Smooth muscle cell (in vitro differentiated cells): ENCODE measurements at regions not wholly inside any gene's neighbourhood (a gene's known extent, or its start where the extent isn't known, plus 50 kb on each side); places are given as distances from the start of the nearest gene placed in this dataset.

Experiments
- DNase-seq: peaks from one replicate; lab custom pipeline; 2025; ENCODE audit not compliant: unreplicated experiment; lab: John Stamatoyannopoulos, UW
- H2AFZ ChIP-seq: fragments of 200-600 bp; sonication (generic); 2 replicates; pipeline ENCODE4 v1.6.0; 2016; ENCODE audit warnings: antibody characterized with exemption, low read depth, mild to moderate bottlenecking
- H3F3A ChIP-seq: fragments of 200-600 bp; sonication (generic); 2 replicates; pipeline ENCODE4 v1.6.0; 2017; ENCODE audit warnings: antibody characterized with exemption, low read depth
- H3K27ac ChIP-seq: fragments of 200-600 bp; sonication (generic); 2 replicates; pipeline ENCODE4 v1.5.1; 2016; ENCODE audit warnings: low read depth, mild to moderate bottlenecking
- H3K27me3 ChIP-seq: fragments of 200-600 bp; sonication (generic); 2 replicates; pipeline ENCODE4 v1.6.1; 2016; ENCODE audit warnings: low read depth, mild to moderate bottlenecking
- H3K36me3 ChIP-seq: fragments of 200-600 bp; sonication (generic); 2 replicates; pipeline ENCODE4 v1.5.1; 2016; ENCODE audit warnings: low read depth
- H3K4me1 ChIP-seq: fragments of 200-600 bp; sonication (generic); 2 replicates; pipeline ENCODE4 v1.5.1; 2016; ENCODE audit warnings: low read depth
- H3K4me2 ChIP-seq: fragments of 200-600 bp; sonication (generic); 2 replicates; pipeline ENCODE4 v1.6.0; 2016; ENCODE audit warnings: mild to moderate bottlenecking
- H3K4me3 ChIP-seq: fragments of 200-600 bp; sonication (generic); 2 replicates; pipeline ENCODE4 v1.5.1; 2016; ENCODE audit warnings: mild to moderate bottlenecking
- H3K79me2 ChIP-seq: fragments of 200-600 bp; sonication (generic); 2 replicates; pipeline ENCODE4 v1.6.0; 2016; ENCODE audit warnings: low read depth, mild to moderate bottlenecking
- H3K9ac ChIP-seq: fragments of 200-600 bp; sonication (generic); 2 replicates; pipeline ENCODE4 v1.6.0; 2016; ENCODE audit warnings: low read depth
- H3K9me3 ChIP-seq: fragments of 200-600 bp; sonication (generic); replicated peaks from 2 replicates; pipeline ENCODE4 v1.5.1; 2016; ENCODE audit warnings: low read depth
- H4K20me1 ChIP-seq: fragments of 200-600 bp; sonication (generic); 2 replicates; pipeline ENCODE4 v1.6.0; 2016; ENCODE audit warnings: low read depth
- CTCF ChIP-seq: fragments of 200-600 bp; sonication (generic); IDR thresholded peaks from 2 replicates; pipeline ENCODE4 v1.5.1; 2017; ENCODE audit warnings: borderline replicate concordance, mild to moderate bottlenecking, antibody characterized with exemption; ENCODE audit not compliant: insufficient read depth, poor library complexity, severe bottlenecking
- WGBS: methylation state at CpG from one replicate; pipeline ENCODE4 v1.1.7; 2016; ENCODE audit warnings: low lambda C conversion rate; 5-methylcytosine and 5-hydroxymethylcytosine counted together

GRCh38 chr6:113493991-113494390 is 363.2 kb upstream of the MARCKS start:
- Histone ChIP-seq H3K4me3 (no peak overlapping the region), H3K9ac (no peak overlapping the region), H3K27me3 (no peaks in the 10 kb centered on the region), H3K79me2 (no peaks in the 10 kb centered on the region), H3K9me3 (no peaks in the 10 kb centered on the region), H2AFZ (no peak overlapping the region), H3F3A (no peaks in the 10 kb centered on the region), H3K4me2 (no peak overlapping the region), H3K4me1 (no peaks in the 10 kb centered on the region), H4K20me1 (no peaks in the 10 kb centered on the region), H3K27ac (peak overlapping the region; percentile 69), H3K36me3 (no peaks in the 10 kb centered on the region)
- 86% methylated on average over 2 of the region's 2 CpGs for WGBS
- no peak for DNase-seq
- no peak for TF ChIP-seq CTCF

- no peaks in the 10 kb centered on the region for H3K4me1 ChIP-seq
- H3K79me2 ChIP-seq, result no peaks in the 10 kb centered on the region
- H3K9me3 ChIP-seq, result no peaks in the 10 kb centered on the region
- peak overlapping the region; percentile 70 for H3K27ac ChIP-seq
- TF ChIP-seq CTCF, result no peak
- 41% methylated on average over 1 of the region's 1 CpG for WGBS
- H3K4me3 ChIP-seq, result no peak overlapping the region
- H3F3A ChIP-seq, result no peaks in the 10 kb centered on the region
- no peaks in the 10 kb centered on the region for H3K36me3 ChIP-seq
- no peaks in the 10 kb centered on the region for H4K20me1 ChIP-seq
- H3K27me3 ChIP-seq, result no peaks in the 10 kb centered on the region
- H2AFZ ChIP-seq, result no peak overlapping the region
- H3K9ac ChIP-seq, result no peak overlapping the region
- no peak for DNase-seq
- peak overlapping the region; percentile 19 for H3K4me2 ChIP-seq
Measured at GRCh38 chr6:113495521-113495920, 361.6 kb upstream of the MARCKS start.

GRCh38 chr6:113496166-113496565 is 361.0 kb upstream of the MARCKS start:
- Histone ChIP-seq H3K27me3 (no peaks in the 10 kb centered on the region), H3K9me3 (no peaks in the 10 kb centered on the region), H3K4me1 (no peaks in the 10 kb centered on the region), H3K4me2 (no peak overlapping the region), H3K9ac (no peak overlapping the region), H3F3A (no peaks in the 10 kb centered on the region), H4K20me1 (no peaks in the 10 kb centered on the region), H2AFZ (no peak overlapping the region), H3K27ac (peak overlapping the region; percentile 70), H3K4me3 (no peak overlapping the region), H3K36me3 (no peaks in the 10 kb centered on the region), H3K79me2 (no peaks in the 10 kb centered on the region)
- DNase-seq, result no peak
- TF ChIP-seq CTCF, result no peak
- WGBS, result 77% methylated on average over 4 of the region's 4 CpGs

GRCh38 chr6:113500221-113500620 is 356.9 kb upstream of the MARCKS start:
- H3K4me3 ChIP-seq, result no peak overlapping the region
- WGBS, result 86% methylated on average over 1 of the region's 1 CpG
- no peaks in the 10 kb centered on the region for H3K79me2 ChIP-seq
- no peaks in the 10 kb centered on the region for H4K20me1 ChIP-seq
- H3K4me1 ChIP-seq, result no peaks in the 10 kb centered on the region
- H3F3A ChIP-seq, result no peaks in the 10 kb centered on the region
- no peak overlapping the region for H2AFZ ChIP-seq
- DNase-seq, result no peak
- no peak for TF ChIP-seq CTCF
- H3K27me3 ChIP-seq, result no peaks in the 10 kb centered on the region
- H3K9ac ChIP-seq, result no peak overlapping the region
- no peak overlapping the region for H3K4me2 ChIP-seq
- H3K9me3 ChIP-seq, result no peaks in the 10 kb centered on the region
- no peak overlapping the region for H3K27ac ChIP-seq
- no peaks in the 10 kb centered on the region for H3K36me3 ChIP-seq
